ENCODE measurements at regions not wholly inside any gene's neighbourhood (a gene's known extent, or its start where the extent isn't known, plus 50 kb on each side); places are given as distances from the start of the nearest gene placed in this dataset.

DNA sequence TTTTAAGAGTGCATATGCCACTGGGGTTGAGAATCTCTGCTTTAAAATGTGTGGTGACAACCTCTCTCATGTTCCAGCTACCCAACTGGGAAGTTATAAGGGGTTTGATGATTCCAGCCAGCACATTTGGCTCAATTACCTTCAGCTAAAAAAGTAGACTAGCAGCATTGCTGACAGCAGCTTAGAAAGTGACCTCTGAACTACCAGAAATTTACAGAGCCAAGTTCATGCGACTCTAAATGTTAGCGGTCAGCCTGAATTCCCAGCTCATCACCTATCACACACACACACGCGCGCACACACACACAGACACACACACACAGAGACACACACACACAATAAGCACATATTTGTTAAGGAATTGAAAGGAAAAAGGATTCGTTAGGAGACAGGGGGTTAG is 377.5 kb downstream of the TMEM167A start:
- no peak for DNase-seq (ENCODE audit: low read depth)

DNA sequence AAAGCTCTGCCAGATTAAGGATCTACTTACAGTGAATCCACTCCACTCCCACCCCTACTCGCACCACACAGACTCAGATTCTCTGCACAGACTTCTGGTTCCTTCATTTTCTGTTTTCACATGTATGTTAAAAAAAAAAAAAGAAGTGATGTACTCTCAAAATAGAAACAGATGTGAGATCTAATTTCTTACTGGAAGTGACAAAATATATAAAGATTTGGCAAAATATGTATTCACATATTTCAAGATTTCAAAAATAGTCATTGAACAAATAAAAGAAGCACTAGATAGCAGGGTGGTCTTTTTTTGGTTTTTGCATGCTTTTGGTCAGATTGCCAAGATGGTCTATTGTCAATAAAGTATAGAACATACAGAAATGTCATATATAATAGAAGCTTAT is 379.2 kb downstream of the TMEM167A start:
- no peak for DNase-seq (ENCODE audit: low read depth)

DNA sequence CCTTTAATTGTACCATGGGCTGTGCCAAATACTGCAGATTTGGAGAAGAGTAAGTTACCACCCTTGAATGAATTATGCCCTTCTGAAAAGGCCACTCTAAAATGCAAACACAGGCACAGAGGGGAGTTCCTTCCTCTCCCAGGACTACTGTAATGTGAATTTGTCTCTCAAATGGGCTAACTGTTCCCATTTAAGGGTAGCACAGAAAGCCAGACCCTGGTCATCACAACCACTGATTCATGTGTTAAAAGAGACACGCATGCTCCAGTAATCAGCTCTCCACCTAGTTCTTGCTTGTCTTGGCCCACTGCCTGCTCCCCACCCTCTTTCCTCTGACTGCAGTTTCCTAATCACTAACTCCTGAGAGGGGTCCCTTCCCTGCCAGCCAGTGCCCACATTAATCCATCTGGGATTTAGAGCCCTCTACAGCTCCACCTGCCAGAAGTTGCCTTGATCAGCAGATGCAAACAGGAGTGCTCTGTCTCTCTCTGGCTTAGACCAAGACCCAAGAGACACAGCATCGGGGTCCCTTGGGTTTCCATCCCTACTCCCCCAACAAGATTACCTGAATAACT is 382.4 kb downstream of the TMEM167A start:
- DNase-seq (ENCODE audit: low read depth) = no peak

DNA sequence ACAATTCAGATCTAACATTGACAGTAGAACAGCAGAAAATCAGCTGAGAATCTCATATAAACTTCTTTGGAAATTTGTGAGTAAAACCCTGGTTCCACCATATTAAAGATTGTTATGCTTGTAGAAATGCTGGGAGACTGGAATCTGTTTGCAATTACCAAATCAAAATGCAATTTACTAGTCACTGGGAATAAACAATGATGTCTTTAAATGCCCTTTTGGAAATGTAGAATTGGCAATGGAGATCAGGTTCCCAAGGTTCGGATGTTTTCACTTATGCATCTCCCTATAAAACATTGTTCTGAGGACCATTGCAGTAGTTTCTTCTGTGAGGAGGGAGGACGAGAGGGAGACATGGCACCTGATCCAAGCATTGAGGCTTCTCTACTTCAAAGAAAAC is 384.4 kb downstream of the TMEM167A start:
- DNase-seq (ENCODE audit: low read depth) = no peak

DNA sequence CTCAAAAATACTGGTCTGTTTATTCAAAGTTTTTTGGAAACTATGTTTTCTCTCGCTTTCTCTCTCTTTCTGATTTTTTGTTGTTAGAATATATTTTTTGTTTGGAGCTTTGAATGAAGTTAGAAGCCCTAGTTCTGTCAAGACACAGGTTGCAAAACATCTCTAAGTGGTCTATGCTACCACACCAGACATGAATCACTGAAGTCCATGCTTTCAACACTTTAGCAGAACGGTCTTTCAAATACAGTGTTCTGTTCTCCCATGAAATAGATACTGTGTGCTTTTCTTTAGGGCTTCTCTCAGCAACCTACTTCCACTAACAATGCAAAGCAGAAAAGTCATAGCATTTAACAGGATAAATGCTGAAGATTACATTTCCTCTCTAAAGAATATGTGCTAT is 392.5 kb downstream of the TMEM167A start:
- DNase-seq (ENCODE audit: low read depth) = no peak

DNA sequence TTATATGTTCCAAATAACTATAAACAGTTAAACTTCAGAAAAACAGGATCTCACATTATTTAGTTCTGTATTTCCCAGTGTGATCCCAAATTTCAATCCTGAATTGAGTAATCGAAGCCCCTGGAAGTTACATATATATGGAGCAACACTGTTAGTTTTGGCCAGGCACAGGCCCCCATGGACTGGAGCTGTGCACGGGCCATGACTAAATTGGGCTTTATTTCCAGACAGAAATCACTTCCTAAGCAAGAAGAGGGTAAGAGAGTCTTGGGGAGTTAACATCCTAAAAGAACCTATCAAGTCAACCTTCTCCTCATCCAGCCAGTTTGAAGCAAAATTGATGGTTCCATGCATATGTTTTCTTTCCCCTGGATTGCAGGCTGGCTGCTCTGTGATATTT is 393.0 kb downstream of the TMEM167A start:
- DNase-seq (ENCODE audit: low read depth) = no peak

DNA sequence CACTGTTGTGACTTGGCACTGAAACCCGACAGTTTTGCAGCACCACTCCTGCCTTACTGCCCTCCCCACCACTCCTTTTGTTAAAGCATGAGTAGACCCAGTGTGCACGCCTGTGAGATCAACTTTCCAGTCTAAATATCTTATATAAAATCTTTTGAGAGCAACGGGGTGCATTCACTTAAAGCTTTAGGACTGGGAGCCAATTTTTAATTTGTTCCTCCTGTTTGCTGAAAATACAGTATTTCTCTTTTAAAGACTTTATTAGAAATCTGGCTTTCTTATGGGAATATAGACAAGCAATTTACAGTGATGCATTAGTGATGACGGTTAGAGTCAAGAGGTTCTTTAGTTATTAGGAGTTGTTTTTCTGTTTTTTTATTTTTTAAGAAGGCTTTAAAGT is 397.5 kb downstream of the TMEM167A start:
- no peak for DNase-seq (ENCODE audit: low read depth)

DNA sequence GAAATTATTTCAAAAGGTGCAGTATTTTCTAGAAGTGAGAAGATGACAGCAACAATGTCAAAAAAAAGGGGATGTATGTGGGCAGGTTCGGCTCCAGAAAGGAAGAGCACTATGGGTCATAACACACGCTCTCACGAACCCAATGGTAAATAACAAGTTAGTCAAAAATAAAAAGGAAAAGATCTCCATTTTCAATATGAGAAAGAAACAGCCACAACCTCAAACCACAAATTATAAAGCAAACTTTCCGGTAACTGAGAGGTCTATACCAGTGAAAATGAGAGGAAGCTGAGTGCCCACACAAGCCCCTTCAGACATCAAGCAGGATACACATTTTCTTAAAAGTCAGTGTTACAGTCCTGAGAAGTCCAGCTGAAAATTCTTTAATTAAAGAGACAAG is 398.5 kb upstream of the RPS23 start:
- no peak for DNase-seq (ENCODE audit: low read depth)

DNA sequence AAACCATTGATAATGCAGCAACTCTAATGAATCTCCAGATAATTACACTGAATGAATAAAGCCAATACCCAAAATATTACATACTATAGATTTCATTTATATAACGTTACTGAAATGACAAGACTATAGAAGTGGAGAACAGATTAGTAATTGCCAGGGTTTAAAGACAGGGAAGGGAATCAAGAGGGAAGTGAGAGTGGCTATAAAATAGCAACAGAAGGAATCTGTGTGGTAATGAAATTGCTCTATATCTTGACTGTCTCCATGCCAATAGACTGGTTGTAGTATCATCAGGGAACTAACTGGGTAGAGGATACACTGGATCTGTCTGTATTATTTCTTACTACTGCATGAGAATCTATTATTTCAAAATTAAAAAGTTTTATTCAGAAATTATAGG is 396.5 kb upstream of the RPS23 start:
- DNase-seq (ENCODE audit: low read depth) = no peak

DNA sequence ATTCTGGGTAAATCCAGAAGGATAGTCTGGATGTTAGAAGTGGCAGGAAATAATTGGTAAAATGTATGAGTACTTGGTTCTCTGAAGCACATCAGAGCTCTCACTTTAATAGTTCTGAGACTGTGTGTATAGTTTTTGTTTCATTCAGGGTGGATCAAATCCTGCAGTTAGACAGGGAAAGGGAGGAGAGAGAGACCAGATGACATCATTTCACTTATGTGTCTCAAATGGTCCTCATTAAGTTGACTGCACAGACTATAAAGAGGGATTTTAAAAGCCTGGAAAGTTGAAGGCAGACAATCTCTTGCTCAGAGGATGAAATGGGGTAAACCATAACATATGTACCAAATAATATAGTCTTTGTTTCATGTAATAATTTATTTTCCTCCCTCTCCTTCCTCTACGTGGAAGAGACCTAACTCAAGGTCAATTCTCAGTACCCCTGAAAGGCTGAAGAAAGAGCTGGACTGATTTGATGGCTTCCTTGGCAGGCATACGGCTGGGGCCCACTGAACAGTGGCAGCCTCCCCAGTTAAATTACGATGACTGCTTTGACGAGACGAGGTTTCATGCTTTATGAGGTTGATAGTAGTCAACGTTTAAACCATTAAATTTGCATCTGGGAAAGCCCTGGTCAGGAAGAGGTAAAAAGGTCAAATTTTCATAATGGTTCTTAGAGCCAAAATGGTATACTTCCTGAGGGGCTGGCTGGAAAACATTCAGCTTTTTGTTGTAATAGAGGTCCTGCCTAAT is 395.1 kb upstream of the RPS23 start:
- no peak for DNase-seq (ENCODE audit: low read depth)

DNA sequence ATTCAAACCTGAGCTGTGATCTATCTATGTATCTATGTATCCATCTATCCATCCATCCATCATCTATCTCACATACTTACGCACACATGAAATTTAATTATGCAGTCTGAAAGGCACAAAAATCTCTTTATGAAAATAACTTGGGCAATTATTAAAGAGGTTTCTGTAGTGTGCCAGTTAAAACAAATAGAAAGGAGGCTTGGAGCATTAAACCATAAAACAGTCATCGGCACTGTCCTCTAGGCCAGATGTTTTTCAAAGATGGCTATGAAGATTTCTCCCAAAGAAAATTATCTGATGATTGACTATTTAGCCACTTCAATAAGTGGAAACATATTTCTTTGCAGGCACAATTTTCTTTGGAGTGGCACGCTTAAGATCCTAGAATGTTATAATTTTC is 392.5 kb upstream of the RPS23 start:
- no peak for DNase-seq (ENCODE audit: low read depth)

DNA sequence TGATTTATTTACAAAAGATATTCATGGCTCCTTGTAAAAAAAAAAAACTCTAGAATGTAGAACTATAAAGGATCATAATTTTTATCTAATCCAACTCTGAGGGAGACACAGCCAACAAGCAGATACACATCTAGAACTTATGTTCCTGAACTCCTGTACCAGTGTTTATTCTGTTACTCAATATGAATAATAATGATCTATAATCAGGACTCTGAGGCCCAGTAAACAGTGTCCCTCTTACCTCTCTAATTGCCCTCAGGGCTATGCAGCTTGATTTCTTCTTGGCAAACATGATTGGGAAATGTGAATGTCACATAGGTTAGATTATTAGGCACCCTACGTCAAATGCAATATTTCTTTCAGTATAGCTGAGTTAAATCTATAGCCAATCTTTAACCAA is 391.6 kb upstream of the RPS23 start:
- DNase-seq (ENCODE audit: low read depth) = no peak

DNA sequence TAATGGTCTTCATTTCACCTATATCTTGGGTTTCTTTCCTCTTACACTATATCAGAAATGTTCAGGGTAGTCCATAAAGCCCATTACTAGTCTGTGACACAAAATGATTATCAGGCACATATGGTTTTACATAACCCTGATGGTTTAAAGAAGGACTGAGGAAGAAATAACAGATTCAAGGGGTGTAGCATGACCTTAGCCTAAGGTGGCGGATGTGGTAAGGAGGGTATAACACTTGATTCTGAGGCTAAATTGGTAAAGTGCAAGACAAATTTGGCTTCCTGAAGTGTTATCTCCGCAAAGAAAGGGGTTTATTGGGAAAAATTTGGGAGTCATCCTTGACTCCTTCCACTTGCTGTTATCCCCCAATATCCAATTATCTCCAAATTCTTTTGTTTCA is 388.2 kb upstream of the RPS23 start:
- DNase-seq (ENCODE audit: low read depth) = no peak

DNA sequence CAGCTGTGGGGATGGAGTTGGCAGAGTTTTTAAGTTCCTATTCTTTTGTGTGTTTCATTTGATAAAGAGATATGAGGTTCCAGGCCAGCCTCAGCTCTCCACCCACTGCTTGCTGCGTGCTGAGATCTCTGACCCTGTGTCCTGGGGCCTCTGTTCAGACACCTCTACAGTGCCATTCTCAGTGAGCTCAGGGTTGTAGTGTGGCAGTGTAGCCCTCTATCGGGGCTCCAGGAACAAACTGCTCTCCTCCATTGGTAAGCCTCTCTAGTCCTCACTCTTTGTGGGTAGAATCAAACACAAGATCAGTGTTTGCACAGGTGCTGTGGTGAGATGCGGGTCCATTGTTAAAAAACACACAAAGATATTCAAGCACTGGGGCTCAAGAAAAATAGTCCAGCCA is 386.6 kb upstream of the RPS23 start:
- DNase-seq (ENCODE audit: low read depth) = no peak

DNA sequence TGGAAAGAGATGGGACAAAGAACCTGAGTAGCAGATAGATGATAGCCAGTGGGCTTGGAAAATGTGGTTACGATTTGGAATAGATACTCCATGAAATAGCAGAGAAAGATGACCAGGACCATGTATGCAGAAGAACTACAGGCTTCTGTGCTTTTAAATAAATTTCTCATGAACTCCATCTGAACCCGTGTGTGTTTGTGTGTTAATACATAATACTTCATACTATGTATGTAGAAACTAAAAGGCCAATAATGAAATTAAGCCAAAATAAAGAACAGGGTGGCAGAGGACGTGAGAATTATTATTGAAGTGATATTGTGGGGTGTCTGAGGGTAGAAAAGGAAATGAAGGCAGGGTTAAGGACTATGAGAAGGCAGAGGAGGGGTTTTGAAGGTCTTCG is 385.1 kb upstream of the RPS23 start:
- no peak for DNase-seq (ENCODE audit: low read depth)

DNA sequence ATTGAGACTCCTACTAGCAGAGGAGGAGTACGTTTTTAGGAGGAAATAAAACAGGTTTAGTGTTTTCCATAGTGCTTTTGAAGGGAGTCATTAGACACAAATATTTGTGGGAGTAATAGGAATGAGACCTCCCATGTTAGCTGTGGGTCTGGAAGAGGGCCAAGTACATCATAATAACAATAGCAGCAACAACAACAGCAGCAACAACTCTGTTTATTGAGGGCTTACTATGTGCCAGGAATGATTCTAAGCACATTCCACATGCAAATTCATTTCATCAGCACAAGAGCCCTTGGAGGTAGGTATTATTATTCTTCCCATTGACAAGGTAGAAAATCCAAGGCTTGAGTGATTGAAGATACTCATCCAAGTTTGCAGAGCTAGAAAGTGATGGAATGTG is 384.2 kb upstream of the RPS23 start:
- DNase-seq (ENCODE audit: low read depth) = no peak

DNA sequence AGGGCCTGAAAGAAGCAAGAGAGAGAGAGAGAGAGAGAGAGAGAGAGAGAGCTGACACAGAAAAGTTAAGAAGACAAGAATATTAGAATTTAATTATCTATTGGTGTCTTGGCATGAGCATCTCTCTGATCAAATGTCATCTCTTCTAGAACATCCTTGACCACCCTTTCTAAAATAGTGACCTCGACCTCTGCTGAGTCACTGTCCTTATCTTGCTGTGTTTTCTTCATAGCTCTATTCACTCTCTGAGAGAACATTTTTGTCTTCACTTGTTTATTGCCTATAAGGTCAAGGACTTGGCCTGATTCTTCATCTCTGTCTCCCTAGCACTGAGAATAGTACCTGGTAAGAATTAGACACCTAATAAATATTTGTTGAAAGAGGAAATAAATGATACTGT is 383.8 kb upstream of the RPS23 start:
- no peak for DNase-seq (ENCODE audit: low read depth)

DNA sequence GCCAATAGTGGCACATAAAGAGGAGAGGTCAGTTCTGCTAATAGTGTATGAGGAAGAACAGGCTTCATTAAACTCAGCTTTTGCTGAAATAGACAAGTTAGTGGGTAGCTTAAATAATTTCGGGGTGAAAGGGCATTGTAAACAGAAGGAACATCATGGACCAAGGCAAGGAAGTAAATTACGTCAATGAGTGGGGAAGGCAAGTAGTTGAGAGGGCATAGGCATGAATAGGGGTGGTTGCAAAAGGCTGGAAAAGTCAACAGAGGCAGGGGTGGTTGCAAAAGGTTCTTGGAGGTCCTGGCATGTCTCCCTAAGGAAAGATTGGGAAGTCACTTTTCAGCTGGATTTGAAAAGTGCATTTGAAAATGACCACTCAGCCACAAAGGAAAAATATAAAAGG is 383.3 kb upstream of the RPS23 start:
- no peak for DNase-seq (ENCODE audit: low read depth)

DNA sequence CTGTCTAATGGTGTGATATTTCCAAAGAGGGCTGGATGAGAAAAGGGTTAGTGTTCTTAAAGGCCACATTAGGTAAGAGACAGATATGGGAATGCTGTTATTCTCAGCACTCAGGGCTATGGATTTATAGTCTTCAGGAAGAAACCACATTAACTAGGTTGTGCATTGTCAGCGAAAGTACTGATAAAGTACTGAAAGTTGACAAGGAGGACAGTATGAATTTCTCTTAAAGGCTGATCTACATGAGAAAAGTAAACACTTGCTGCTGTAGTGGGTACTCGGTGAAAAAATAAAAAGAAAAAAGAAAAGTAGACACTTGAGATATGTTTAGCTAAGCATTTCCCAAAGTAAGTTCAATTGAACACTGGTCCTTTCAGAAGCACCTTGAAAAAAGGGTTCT is 381.0 kb upstream of the RPS23 start:
- no peak for DNase-seq (ENCODE audit: low read depth)

DNA sequence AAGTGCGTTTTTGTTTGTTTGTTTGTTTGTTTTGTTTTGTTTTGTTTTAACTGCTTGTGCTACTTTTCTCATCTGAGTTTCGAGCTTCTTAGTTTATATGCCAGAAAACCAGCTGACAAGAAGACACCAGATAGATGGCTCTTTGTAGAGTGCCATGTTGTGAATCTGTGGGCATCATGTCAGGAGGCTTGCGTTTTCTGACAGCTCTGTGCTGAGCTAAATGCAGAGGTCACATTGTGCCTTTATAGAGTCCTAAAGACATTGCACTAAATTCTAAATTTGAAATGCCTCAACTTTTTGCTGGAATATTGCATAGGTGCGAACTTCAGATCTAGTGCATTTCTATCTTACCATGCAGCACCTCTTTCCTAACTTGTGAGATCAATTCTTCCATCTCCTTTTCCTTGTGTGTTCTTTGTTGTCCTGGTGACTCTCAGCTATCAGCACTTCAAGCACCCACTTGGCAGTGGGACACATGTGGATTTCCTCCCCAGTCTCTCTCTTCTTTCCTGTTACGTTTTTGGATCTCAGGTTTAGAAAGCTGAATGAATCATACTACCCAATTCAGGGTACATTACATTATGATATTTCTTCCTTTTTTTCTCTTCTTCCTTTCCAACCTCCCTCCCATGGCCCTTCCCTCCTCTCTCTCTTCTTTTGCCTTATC is 379.0 kb upstream of the RPS23 start:
- no peak for DNase-seq (ENCODE audit: low read depth)

DNA sequence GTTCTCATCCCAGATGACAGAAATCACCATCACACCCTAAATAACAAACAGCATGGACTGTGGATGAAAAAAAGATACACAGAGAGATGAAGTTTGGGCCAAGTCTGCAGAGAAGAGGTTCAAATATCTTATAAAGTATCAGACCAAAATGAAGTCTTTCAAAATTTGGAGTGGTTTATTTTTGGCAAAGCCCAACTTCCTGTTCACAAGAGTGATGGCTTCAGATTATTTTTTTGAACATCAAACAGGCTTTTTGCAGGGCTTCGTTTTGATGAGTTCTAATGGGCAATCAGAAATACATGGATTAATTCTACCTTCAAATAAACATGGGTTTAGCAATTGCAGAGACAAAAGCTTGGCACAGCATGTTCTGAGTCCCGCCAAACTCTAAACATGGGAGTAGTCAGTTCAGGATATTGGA is 378.2 kb upstream of the RPS23 start:
- DNase-seq (ENCODE audit: low read depth) = no peak

DNA sequence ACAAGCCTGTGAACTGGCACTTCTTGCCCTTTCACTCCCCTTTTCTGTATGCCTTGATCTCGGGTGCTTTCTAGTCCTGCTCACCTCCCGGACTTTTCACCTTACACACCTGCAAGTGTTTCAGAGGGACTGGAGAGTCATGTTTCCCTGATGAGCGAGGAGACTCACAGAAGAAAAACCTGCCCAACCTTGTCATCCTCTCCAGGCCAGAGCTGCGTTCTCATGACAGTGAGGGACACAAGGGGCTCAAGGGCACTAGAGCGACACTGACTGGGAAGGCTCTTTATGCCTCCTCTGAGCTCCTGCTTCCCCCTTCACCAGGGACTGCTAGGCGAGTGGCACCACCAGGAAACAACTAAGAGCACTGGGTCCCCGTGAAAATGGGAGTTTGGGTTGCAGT is 376.9 kb upstream of the RPS23 start:
- no peak for DNase-seq (ENCODE audit: low read depth)

DNA sequence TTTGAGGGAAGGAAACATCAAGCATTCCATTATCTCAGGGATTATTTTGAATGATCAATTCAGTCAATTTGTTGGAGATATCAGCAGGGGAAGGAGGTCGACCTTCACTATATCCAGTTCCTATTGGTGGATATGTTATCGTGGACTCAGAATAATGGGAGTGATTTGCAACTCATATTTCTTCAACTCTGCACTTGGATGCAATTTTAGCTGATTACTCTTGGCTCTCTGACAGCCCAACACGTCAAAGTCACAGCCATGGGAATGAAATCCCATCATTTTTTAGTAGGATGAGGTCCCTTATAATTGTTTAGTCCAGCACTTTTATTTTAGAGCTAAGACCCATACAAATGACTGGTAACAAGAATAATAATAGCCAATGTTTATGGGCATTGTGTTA is 371.8 kb upstream of the RPS23 start:
- DNase-seq (ENCODE audit: low read depth) = no peak

DNA sequence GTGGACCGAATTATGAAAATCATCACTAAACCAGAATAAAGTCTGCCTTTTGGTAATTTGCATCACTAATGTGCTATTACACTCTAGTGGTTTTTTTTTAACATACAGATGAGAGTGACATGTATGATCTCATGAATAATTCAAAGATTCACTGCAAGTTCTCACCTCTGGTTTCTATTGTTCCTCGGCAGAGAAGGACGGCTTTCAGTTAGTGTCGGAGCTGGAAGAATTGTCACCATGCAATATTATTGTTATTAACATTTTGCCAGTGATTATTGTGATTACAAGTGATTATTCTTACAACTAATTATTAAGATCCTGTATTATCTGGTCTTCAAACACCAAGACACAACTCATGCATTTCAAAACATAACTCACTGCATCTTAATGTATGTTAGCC is 366.6 kb upstream of the RPS23 start:
- no peak for DNase-seq (ENCODE audit: low read depth)

Measured in T follicular helper cell (primary cell).